ENCODE measurements at regions not wholly inside any gene's neighbourhood (a gene's known extent, or its start where the extent isn't known, plus 50 kb on each side); places are given as distances from the start of the nearest gene placed in this dataset.

GRCh38 chr9:11755951-11756350 lies 937.2 kb upstream of the TYRP1 start:
- Histone ChIP-seq H3K36me3 (ENCODE audit: control insufficient read depth, insufficient read depth, low read length) (no peaks in the 10 kb centered on the region), H3K4me1 (ENCODE audit: control insufficient read depth, insufficient read depth, low read length) (no peaks in the 10 kb centered on the region), H3K4me3 (ENCODE audit: low read depth, low read length) (no peak overlapping the region), H3K9me3 (ENCODE audit: control insufficient read depth, insufficient read depth, low read depth, low read length) (no peaks in the 10 kb centered on the region), H3K9ac (ENCODE audit: low read length) (no peak overlapping the region), H3K27ac (ENCODE audit: low read depth, low read length) (no peak overlapping the region), H3K27me3 (ENCODE audit: control insufficient read depth, insufficient read depth, low read length) (no peaks in the 10 kb centered on the region)

- Histone ChIP-seq H3K4me3 (ENCODE audit: low read depth, low read length) (no peak overlapping the region), H3K9me3 (ENCODE audit: control insufficient read depth, insufficient read depth, low read depth, low read length) (no peaks in the 10 kb centered on the region), H3K4me1 (ENCODE audit: control insufficient read depth, insufficient read depth, low read length) (no peaks in the 10 kb centered on the region), H3K27ac (ENCODE audit: low read depth, low read length) (no peak overlapping the region), H3K27me3 (ENCODE audit: control insufficient read depth, insufficient read depth, low read length) (no peaks in the 10 kb centered on the region), H3K36me3 (ENCODE audit: control insufficient read depth, insufficient read depth, low read length) (no peaks in the 10 kb centered on the region), H3K9ac (ENCODE audit: low read length) (no peak overlapping the region)
These were observed 935.8 kb upstream of the TYRP1 start for GRCh38 chr9:11757408-11757807.

- H3K27ac ChIP-seq (ENCODE audit: low read depth, low read length), result no peak overlapping the region
- H3K9ac ChIP-seq (ENCODE audit: low read length), result no peak overlapping the region
- H3K4me3 ChIP-seq (ENCODE audit: low read depth, low read length), result no peak overlapping the region
- H3K9me3 ChIP-seq (ENCODE audit: control insufficient read depth, insufficient read depth, low read depth, low read length), result no peaks in the 10 kb centered on the region
- H3K36me3 ChIP-seq (ENCODE audit: control insufficient read depth, insufficient read depth, low read length), result no peaks in the 10 kb centered on the region
- no peaks in the 10 kb centered on the region for H3K27me3 ChIP-seq (ENCODE audit: control insufficient read depth, insufficient read depth, low read length)
- H3K4me1 ChIP-seq (ENCODE audit: control insufficient read depth, insufficient read depth, low read length), result no peaks in the 10 kb centered on the region
These were observed 935.2 kb upstream of the TYRP1 start for GRCh38 chr9:11758016-11758415.

- Histone ChIP-seq H3K9me3 (ENCODE audit: control insufficient read depth, insufficient read depth, low read depth, low read length) (no peaks in the 10 kb centered on the region), H3K27me3 (ENCODE audit: control insufficient read depth, insufficient read depth, low read length) (no peaks in the 10 kb centered on the region), H3K4me1 (ENCODE audit: control insufficient read depth, insufficient read depth, low read length) (no peaks in the 10 kb centered on the region), H3K9ac (ENCODE audit: low read length) (no peak overlapping the region), H3K36me3 (ENCODE audit: control insufficient read depth, insufficient read depth, low read length) (no peaks in the 10 kb centered on the region), H3K4me3 (ENCODE audit: low read depth, low read length) (no peak overlapping the region), H3K27ac (ENCODE audit: low read depth, low read length) (no peak overlapping the region)
These were observed 913.2 kb upstream of the TYRP1 start for GRCh38 chr9:11779971-11780370.

GRCh38 chr9:11792870-11793269 lies 900.3 kb upstream of the TYRP1 start:
- no peak overlapping the region for H3K9ac ChIP-seq (ENCODE audit: low read length)

GRCh38 chr9:11794984-11795383 lies 898.2 kb upstream of the TYRP1 start:
- H3K27ac ChIP-seq (ENCODE audit: low read depth, low read length), result no peak overlapping the region
- H3K36me3 ChIP-seq (ENCODE audit: control insufficient read depth, insufficient read depth, low read length), result no peaks in the 10 kb centered on the region
- no peaks in the 10 kb centered on the region for H3K9me3 ChIP-seq (ENCODE audit: control insufficient read depth, insufficient read depth, low read depth, low read length)
- H3K4me1 ChIP-seq (ENCODE audit: control insufficient read depth, insufficient read depth, low read length), result no peaks in the 10 kb centered on the region
- no peak overlapping the region for H3K9ac ChIP-seq (ENCODE audit: low read length)
- no peaks in the 10 kb centered on the region for H3K27me3 ChIP-seq (ENCODE audit: control insufficient read depth, insufficient read depth, low read length)
- H3K4me3 ChIP-seq (ENCODE audit: low read depth, low read length), result no peak overlapping the region

More at GRCh38 chr9:11792870-11793269, 900.3 kb upstream of the TYRP1 start:
- H3K9me3 ChIP-seq (ENCODE audit: control insufficient read depth, insufficient read depth, low read depth, low read length), result no peaks in the 10 kb centered on the region
- no peak overlapping the region for H3K4me3 ChIP-seq (ENCODE audit: low read depth, low read length)
- no peaks in the 10 kb centered on the region for H3K36me3 ChIP-seq (ENCODE audit: control insufficient read depth, insufficient read depth, low read length)
- H3K4me1 ChIP-seq (ENCODE audit: control insufficient read depth, insufficient read depth, low read length), result no peaks in the 10 kb centered on the region
- no peaks in the 10 kb centered on the region for H3K27me3 ChIP-seq (ENCODE audit: control insufficient read depth, insufficient read depth, low read length)
- no peak overlapping the region for H3K27ac ChIP-seq (ENCODE audit: low read depth, low read length)

- Histone ChIP-seq H3K4me1 (ENCODE audit: control insufficient read depth, insufficient read depth, low read length) (no peaks in the 10 kb centered on the region), H3K9ac (ENCODE audit: low read length) (no peak overlapping the region), H3K4me3 (ENCODE audit: low read depth, low read length) (no peak overlapping the region), H3K27ac (ENCODE audit: low read depth, low read length) (no peak overlapping the region), H3K9me3 (ENCODE audit: control insufficient read depth, insufficient read depth, low read depth, low read length) (no peaks in the 10 kb centered on the region), H3K36me3 (ENCODE audit: control insufficient read depth, insufficient read depth, low read length) (no peaks in the 10 kb centered on the region), H3K27me3 (ENCODE audit: control insufficient read depth, insufficient read depth, low read length) (no peaks in the 10 kb centered on the region)
These were observed 887.2 kb upstream of the TYRP1 start for GRCh38 chr9:11805969-11806368.

GRCh38 chr9:11821306-11821975 lies 871.7 kb upstream of the TYRP1 start:
- Histone ChIP-seq H3K9me3 (ENCODE audit: control insufficient read depth, insufficient read depth, low read depth, low read length) (no peaks in the 10 kb centered on the region), H3K4me3 (ENCODE audit: low read depth, low read length) (no peak overlapping the region), H3K4me1 (ENCODE audit: control insufficient read depth, insufficient read depth, low read length) (no peaks in the 10 kb centered on the region), H3K9ac (ENCODE audit: low read length) (no peak overlapping the region), H3K27me3 (ENCODE audit: control insufficient read depth, insufficient read depth, low read length) (no peaks in the 10 kb centered on the region), H3K36me3 (ENCODE audit: control insufficient read depth, insufficient read depth, low read length) (no peaks in the 10 kb centered on the region), H3K27ac (ENCODE audit: low read depth, low read length) (no peak overlapping the region)

- H3K9me3 ChIP-seq (ENCODE audit: control insufficient read depth, insufficient read depth, low read depth, low read length), result no peaks in the 10 kb centered on the region
- H3K36me3 ChIP-seq (ENCODE audit: control insufficient read depth, insufficient read depth, low read length), result no peaks in the 10 kb centered on the region
- H3K27ac ChIP-seq (ENCODE audit: low read depth, low read length), result no peak overlapping the region
- H3K4me3 ChIP-seq (ENCODE audit: low read depth, low read length), result no peak overlapping the region
- no peak overlapping the region for H3K9ac ChIP-seq (ENCODE audit: low read length)
- H3K27me3 ChIP-seq (ENCODE audit: control insufficient read depth, insufficient read depth, low read length), result no peaks in the 10 kb centered on the region
- no peaks in the 10 kb centered on the region for H3K4me1 ChIP-seq (ENCODE audit: control insufficient read depth, insufficient read depth, low read length)
These were observed 865.0 kb upstream of the TYRP1 start for GRCh38 chr9:11828201-11828600.

- H3K9me3 ChIP-seq (ENCODE audit: control insufficient read depth, insufficient read depth, low read depth, low read length), result peaks cover 5% of the 10 kb centered on the region; the same call in 1 of the 2 replicates
- no peak overlapping the region for H3K27ac ChIP-seq (ENCODE audit: low read depth, low read length)
- H3K9ac ChIP-seq (ENCODE audit: low read length), result no peak overlapping the region
- H3K36me3 ChIP-seq (ENCODE audit: control insufficient read depth, insufficient read depth, low read length), result no peaks in the 10 kb centered on the region
- no peak overlapping the region for H3K4me3 ChIP-seq (ENCODE audit: low read depth, low read length)
- no peaks in the 10 kb centered on the region for H3K4me1 ChIP-seq (ENCODE audit: control insufficient read depth, insufficient read depth, low read length)
- H3K27me3 ChIP-seq (ENCODE audit: control insufficient read depth, insufficient read depth, low read length), result no peaks in the 10 kb centered on the region
These were observed 860.1 kb upstream of the TYRP1 start for GRCh38 chr9:11833056-11833455.

- Histone ChIP-seq H3K4me3 (ENCODE audit: low read depth, low read length) (no peak overlapping the region), H3K4me1 (ENCODE audit: control insufficient read depth, insufficient read depth, low read length) (peaks cover 6% of the 10 kb centered on the region), H3K9ac (ENCODE audit: low read length) (no peak overlapping the region)
These were observed 824.4 kb upstream of the TYRP1 start for GRCh38 chr9:11868795-11869194.

More at GRCh38 chr9:11868795-11869194, 824.4 kb upstream of the TYRP1 start:
- Histone ChIP-seq H3K36me3 (ENCODE audit: control insufficient read depth, insufficient read depth, low read length) (no peaks in the 10 kb centered on the region), H3K27me3 (ENCODE audit: control insufficient read depth, insufficient read depth, low read length) (no peaks in the 10 kb centered on the region), H3K9me3 (ENCODE audit: control insufficient read depth, insufficient read depth, low read depth, low read length) (no peaks in the 10 kb centered on the region), H3K27ac (ENCODE audit: low read depth, low read length) (no peak overlapping the region)
